HEK293 (cell line): ENCODE measurements at regions not wholly inside any gene's neighbourhood (a gene's known extent, or its start where the extent isn't known, plus 50 kb on each side); places are given as distances from the start of the nearest gene placed in this dataset.

Source experiments
- CTCF ChIA-PET: fragments of 350-600 bp; formaldehyde crosslinking; extraction: SDS; loops from one replicate; lab custom pipeline; 2021; ENCODE audit warnings: antibody characterized with exemption; lab: Yijun Ruan, JAX
- POLR2A ChIA-PET: fragments of 300-600 bp; formaldehyde crosslinking; extraction: SDS; loops from one replicate; lab custom pipeline; 2020; ENCODE audit warnings: antibody characterized with exemption, inconsistent platforms; lab: Yijun Ruan, JAX
- H3K27ac ChIP-seq: fragments of 200-500 bp; sonication (Bioruptor generic); 2 replicates; pipeline ENCODE4 v1.5.1; 2014; ENCODE audit warnings: low read depth, low read length, control low read depth, inconsistent platforms; ENCODE audit errors: extremely low read depth
- H3K36me3 ChIP-seq, 2 experiments: fragments of 200-500 bp in 1 of 2; sonication (Bioruptor generic) in 1 of 2; 1 replicate in 1 of 2; 2 replicates in 1 of 2; pipeline ENCODE4 v1.5.1; 2014 to 2017; ENCODE audit warnings: inconsistent platforms in 2 of 2, low read length in 2 of 2; ENCODE audit not compliant: control insufficient read depth in 2 of 2, insufficient read depth in 1 of 2
- H3K4me1 ChIP-seq: fragments of 200-500 bp; sonication (Bioruptor generic); 2 replicates; pipeline ENCODE4 v1.5.1; 2014; ENCODE audit warnings: mild to moderate bottlenecking, low read length, inconsistent platforms; ENCODE audit not compliant: control insufficient read depth, insufficient read depth
- H3K4me3 ChIP-seq: 2 replicates; pipeline ENCODE4 v1.5.1; 2011; ENCODE audit warnings: low read depth, mild to moderate bottlenecking, control low read depth, low read length, moderate library complexity
- H3K9me3 ChIP-seq: fragments of 200-500 bp; sonication (Bioruptor generic); 2 replicates; pipeline ENCODE4 v1.5.1; 2014; ENCODE audit warnings: low read depth, low read length, inconsistent platforms; ENCODE audit not compliant: control insufficient read depth, insufficient read depth
- BCL11A ChIP-seq: fragments of 450-650 bp; formaldehyde crosslinking; IDR thresholded peaks from 2 replicates; pipeline ENCODE4 v1.5.1; 2016; ENCODE audit warnings: low read depth, missing biosample characterization, missing genetic modification characterization
- FEZF1 ChIP-seq: fragments of 450-650 bp; formaldehyde crosslinking; IDR thresholded peaks from 2 replicates; pipeline ENCODE4 v1.5.1; 2016; ENCODE audit warnings: missing biosample characterization, missing genetic modification characterization
- GLIS1 ChIP-seq: fragments of 450-650 bp; formaldehyde crosslinking; IDR thresholded peaks from 2 replicates; pipeline ENCODE4 v1.5.1; 2016; ENCODE audit warnings: missing biosample characterization, missing genetic modification characterization
- INSM2 ChIP-seq: fragments of 450-650 bp; formaldehyde crosslinking; IDR thresholded peaks from 2 replicates; pipeline ENCODE4 v1.5.1; 2016; ENCODE audit warnings: missing biosample characterization, missing genetic modification characterization
- SALL2 ChIP-seq: fragments of 450-650 bp; formaldehyde crosslinking; IDR thresholded peaks from 2 replicates; pipeline ENCODE4 v1.5.0; 2017; ENCODE audit warnings: missing biosample characterization, mild to moderate bottlenecking, missing genetic modification characterization, borderline replicate concordance
- SCRT2 ChIP-seq: fragments of 450-650 bp; formaldehyde crosslinking; IDR thresholded peaks from 2 replicates; pipeline ENCODE4 v1.5.1; 2016; ENCODE audit warnings: missing biosample characterization, missing genetic modification characterization
- SETDB1 ChIP-seq: IDR thresholded peaks from one replicate; pipeline ENCODE4 v1.6.1; 2017; ENCODE audit warnings: mild to moderate bottlenecking, low read length, moderate library complexity, mixed read lengths; ENCODE audit not compliant: insufficient read length
- SP2 ChIP-seq: fragments of 450-650 bp; formaldehyde crosslinking; IDR thresholded peaks from 2 replicates; pipeline ENCODE4 v1.5.1; 2016; ENCODE audit warnings: missing biosample characterization, missing genetic modification characterization
- ZBTB11 ChIP-seq: fragments of 450-650 bp; formaldehyde crosslinking; conservative IDR thresholded peaks from 2 replicates; pipeline ENCODE4 v1.5.1; 2016; ENCODE audit warnings: low read depth, missing biosample characterization, missing genetic modification characterization
- ZNF157 ChIP-seq: fragments of 450-650 bp; formaldehyde crosslinking; IDR thresholded peaks from 2 replicates; pipeline ENCODE4 v1.5.1; 2016; ENCODE audit warnings: missing biosample characterization, missing genetic modification characterization
- ZNF37A ChIP-seq: fragments of 450-650 bp; IDR thresholded peaks from 2 replicates; pipeline ENCODE4 v1.5.1; 2018; ENCODE audit warnings: missing biosample characterization, missing genetic modification characterization
- ZNF423 ChIP-seq: fragments of 450-650 bp; formaldehyde crosslinking; IDR thresholded peaks from 2 replicates; pipeline ENCODE4 v1.5.1; 2016; ENCODE audit warnings: missing biosample characterization, missing genetic modification characterization
- ZNF473 ChIP-seq: fragments of 450-650 bp; formaldehyde crosslinking; IDR thresholded peaks from 2 replicates; pipeline ENCODE4 v1.5.1; 2017; ENCODE audit warnings: missing biosample characterization, missing genetic modification characterization
- ZNF48 ChIP-seq: fragments of 450-650 bp; formaldehyde crosslinking; IDR thresholded peaks from 2 replicates; pipeline ENCODE4 v1.5.1; 2016; ENCODE audit warnings: missing biosample characterization, missing genetic modification characterization
- ZNF501 ChIP-seq: fragments of 450-650 bp; formaldehyde crosslinking; IDR thresholded peaks from 2 replicates; pipeline ENCODE4 v1.5.1; 2016; ENCODE audit warnings: missing biosample characterization, missing genetic modification characterization
- ZNF571 ChIP-seq: fragments of 450-650 bp; formaldehyde crosslinking; IDR thresholded peaks from 2 replicates; pipeline ENCODE4 v1.5.0; 2017; ENCODE audit warnings: missing biosample characterization, missing genetic modification characterization
- ZNF596 ChIP-seq: fragments of 450-650 bp; IDR thresholded peaks from 2 replicates; pipeline ENCODE4 v1.5.0; 2018; ENCODE audit warnings: missing biosample characterization, mild to moderate bottlenecking, missing genetic modification characterization, moderate library complexity
- ZNF707 ChIP-seq: fragments of 450-650 bp; formaldehyde crosslinking; IDR thresholded peaks from 2 replicates; pipeline ENCODE4 v1.5.1; 2016; ENCODE audit warnings: missing biosample characterization, missing genetic modification characterization
- ZNF837 ChIP-seq: fragments of 450-650 bp; formaldehyde crosslinking; IDR thresholded peaks from 2 replicates; pipeline ENCODE4 v1.5.1; 2016; ENCODE audit warnings: missing biosample characterization, missing genetic modification characterization
- ZSCAN30 ChIP-seq: fragments of 450-650 bp; IDR thresholded peaks from 2 replicates; pipeline ENCODE4 v1.5.1; 2018; ENCODE audit warnings: missing biosample characterization, mild to moderate bottlenecking, missing genetic modification characterization, moderate library complexity
- TF ChIP-seq, protein P1 (sequence below): fragments of 450-650 bp; formaldehyde crosslinking; IDR thresholded peaks from 2 replicates; pipeline ENCODE4 v1.5.1; 2016; ENCODE audit warnings: missing biosample characterization, missing genetic modification characterization, borderline replicate concordance

DNA sequence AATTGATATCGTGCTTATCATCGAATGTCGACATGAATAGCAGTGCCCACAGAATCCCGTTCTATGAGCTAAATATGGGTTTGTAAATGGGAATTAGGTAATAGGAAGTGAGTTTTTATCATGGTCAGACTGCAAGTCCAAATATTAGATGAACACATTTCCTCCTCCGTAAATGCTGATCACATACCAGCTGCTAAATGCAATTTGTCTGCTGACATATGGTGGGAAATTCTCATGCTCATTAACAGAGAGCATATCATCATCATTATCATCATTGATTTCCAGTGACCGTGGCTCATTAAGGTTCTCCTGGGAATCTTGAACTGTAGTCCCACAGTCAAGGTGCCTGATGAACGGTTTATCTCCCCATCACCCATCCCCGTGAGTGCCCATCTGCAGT lies 998.8 kb upstream of the TMEM132C start:
- CTCF ChIA-PET: interaction anchor here (0.6 kb wide), 1 partner anchor 436 kb away, joined by 5 read pairs; no protein-coding TSS in a partner anchor
- TF ChIP-seq ZNF157: no peak
- TF ChIP-seq SALL2 (tag by site-specific recombination): no peak
- no peak for TF ChIP-seq SP2 (tag by site-specific recombination)
- no peak for TF ChIP-seq ZSCAN30 (tag by site-specific recombination)
- no peak for TF ChIP-seq ZNF837
- no peak for TF ChIP-seq BCL11A (tag by site-specific recombination)
- POLR2A ChIA-PET: no interaction called here

GRCh38 chr12:127268706-127269425 lies 998.1 kb upstream of the TMEM132C start:
- POLR2A ChIA-PET: no interaction called here
- CTCF ChIA-PET: no interaction called here
- Histone ChIP-seq H3K36me3 (no peaks in the 10 kb centered on the region), H3K27ac (no peak overlapping the region), H3K4me1 (no peaks in the 10 kb centered on the region), H3K9me3 (no peaks in the 10 kb centered on the region), H3K4me3 (no peak overlapping the region)
- TF ChIP-seq ZNF501 (tag by site-specific recombination) (no peak), ZNF571 (tag by site-specific recombination) (no peak), ZNF48 (tag by site-specific recombination) (no peak), SCRT2 (no peak), ZNF37A (no peak), SETDB1 (no peak), ZNF423 (no peak), ZNF707 (tag by site-specific recombination) (no peak), INSM2 (no peak), FEZF1 (tag by site-specific recombination) (no peak), ZNF596 (tag by site-specific recombination) (no peak), GLIS1 (tag by site-specific recombination) (no peak), ZBTB11 (tag by site-specific recombination) (no peak), ZNF473 (tag by site-specific recombination) (no peak)
- TF ChIP-seq, protein P1, sequence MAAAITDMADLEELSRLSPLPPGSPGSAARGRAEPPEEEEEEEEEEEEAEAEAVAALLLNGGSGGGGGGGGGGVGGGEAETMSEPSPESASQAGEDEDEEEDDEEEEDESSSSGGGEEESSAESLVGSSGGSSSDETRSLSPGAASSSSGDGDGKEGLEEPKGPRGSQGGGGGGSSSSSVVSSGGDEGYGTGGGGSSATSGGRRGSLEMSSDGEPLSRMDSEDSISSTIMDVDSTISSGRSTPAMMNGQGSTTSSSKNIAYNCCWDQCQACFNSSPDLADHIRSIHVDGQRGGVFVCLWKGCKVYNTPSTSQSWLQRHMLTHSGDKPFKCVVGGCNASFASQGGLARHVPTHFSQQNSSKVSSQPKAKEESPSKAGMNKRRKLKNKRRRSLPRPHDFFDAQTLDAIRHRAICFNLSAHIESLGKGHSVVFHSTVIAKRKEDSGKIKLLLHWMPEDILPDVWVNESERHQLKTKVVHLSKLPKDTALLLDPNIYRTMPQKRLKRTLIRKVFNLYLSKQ (tag by site-specific recombination): no peak

More for the DNA sequence above, 998.8 kb upstream of the TMEM132C start:
- Histone ChIP-seq H3K4me3 (no peak overlapping the region), H3K4me1 (no peaks in the 10 kb centered on the region), H3K9me3 (no peaks in the 10 kb centered on the region), H3K36me3 (no peaks in the 10 kb centered on the region), H3K27ac (no peak overlapping the region)
